Suprapubic skin (tissue), 3 donors: ENCODE measurements at regions not wholly inside any gene's neighbourhood (a gene's known extent, or its start where the extent isn't known, plus 50 kb on each side); places are given as distances from the start of the nearest gene placed in this dataset.

Experiments used
- CTCF ChIP-seq, 2 donors: fragments of 200-600 bp in 1 of 2; fragments of 450-650 bp in 1 of 2; sonication (generic) in 1 of 2; IDR thresholded peaks; one replicate each; pipeline ENCODE4 v1.5.1; 2016 to 2019; ENCODE audit warnings: antibody characterized with exemption in 2 of 2, mild to moderate bottlenecking in 1 of 2, moderate library complexity in 1 of 2
- EP300 ChIP-seq: sonication (generic); formaldehyde crosslinking; IDR thresholded peaks from one replicate; pipeline ENCODE4 v1.6.1; 2017; ENCODE audit warnings: antibody characterized with exemption
- POLR2A ChIP-seq, 2 donors: fragments of 450-650 bp; IDR thresholded peaks; one replicate each; pipeline ENCODE4 v1.6.1; 2017; ENCODE audit warnings: antibody characterized with exemption in 2 of 2, mild to moderate bottlenecking in 2 of 2, moderate library complexity in 2 of 2

GRCh38 chr6:147664092-147664491 is 155.6 kb downstream of the SAMD5 start:
- TF ChIP-seq CTCF (IDR thresholded peaks at IDR 0.05) (no peak), EP300 (no peak), POLR2A (IDR thresholded peaks at IDR 0.05) (no peak)
